ENCODE measurements at regions not wholly inside any gene's neighbourhood (a gene's known extent, or its start where the extent isn't known, plus 50 kb on each side); places are given as distances from the start of the nearest gene placed in this dataset.

- no peak for DNase-seq (ENCODE audit: low read depth)
Observed at GRCh38 chr18:71505526-71505925, 1038.6 kb downstream of the CBLN2 start.

DNA sequence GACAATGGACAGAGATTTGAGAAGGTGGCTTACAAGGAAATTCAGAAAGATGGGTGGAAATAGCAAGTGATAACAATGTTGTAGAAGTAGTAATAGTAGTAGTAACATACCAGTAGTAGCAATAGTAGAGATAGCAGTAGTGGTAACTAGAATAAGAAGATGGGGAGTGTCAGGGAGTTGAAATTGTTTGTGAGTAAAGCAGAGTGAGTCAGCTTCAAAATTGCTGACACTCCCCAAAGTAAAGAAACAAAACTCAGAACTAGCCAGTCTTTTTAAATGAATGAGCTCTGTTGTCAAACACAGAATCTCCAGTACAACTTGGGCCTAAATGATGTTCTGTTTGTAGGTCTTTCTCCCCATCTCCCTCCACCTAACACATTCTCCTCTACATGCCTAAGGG, 1040.9 kb downstream of the CBLN2 start:
- no peak for DNase-seq (ENCODE audit: low read depth)

DNA sequence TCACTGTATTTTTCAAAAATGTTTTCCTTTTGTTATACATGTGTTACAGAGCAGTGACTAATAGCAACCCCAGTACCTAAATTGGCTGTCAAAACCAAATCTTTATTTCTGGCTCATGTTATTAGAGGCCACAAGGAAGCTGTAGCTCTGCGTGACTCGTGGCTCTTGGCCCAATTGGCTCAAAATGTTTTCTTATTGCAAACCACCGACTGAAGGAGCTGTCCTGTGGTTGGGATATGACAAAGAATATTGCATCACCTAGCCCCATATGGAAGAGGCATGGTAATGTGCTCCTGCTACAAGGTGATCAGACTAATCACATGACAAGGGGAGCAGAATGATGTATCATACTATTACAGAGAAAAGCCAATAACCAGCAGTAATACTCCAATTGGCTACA, 1058.5 kb downstream of the CBLN2 start:
- no peak for DNase-seq (ENCODE audit: low read depth)

DNA sequence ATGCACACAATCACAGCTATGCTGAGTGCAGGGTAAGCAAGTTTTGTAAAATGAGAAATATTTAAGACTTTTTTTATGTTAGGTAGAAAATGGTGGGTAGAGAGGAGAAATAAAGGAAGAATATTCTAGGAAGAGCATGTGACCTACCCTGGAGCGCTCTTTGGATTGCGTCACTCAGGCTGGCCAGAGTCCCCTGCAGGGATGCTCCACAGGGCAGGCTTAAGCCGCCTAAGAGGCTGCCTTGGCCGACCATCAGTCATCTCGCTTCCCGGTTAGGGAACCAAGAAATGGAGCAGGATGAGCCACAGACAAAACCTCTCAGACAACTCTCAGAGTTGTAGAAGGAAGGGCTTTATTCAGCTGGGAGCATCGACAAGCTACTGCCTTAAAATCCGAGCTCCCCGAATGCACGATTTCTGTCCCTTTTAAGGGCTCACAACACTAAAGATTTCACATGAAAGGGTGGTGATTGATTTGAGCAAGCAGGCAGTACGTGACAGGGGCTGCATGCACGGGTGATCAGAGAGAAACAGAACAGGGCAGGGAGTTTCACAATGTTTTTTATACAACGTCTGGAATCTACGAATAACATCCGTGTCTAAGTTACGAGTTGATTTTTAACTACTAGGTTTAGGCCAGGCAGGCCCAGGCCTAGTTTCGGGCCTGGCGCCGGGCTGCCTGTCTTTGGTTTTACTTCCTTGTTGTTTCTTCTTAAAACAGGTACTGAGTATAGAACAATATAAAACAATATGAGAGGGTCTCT, 1072.0 kb downstream of the CBLN2 start:
- DNase-seq (ENCODE audit: low read depth): no peak

- DNase-seq (ENCODE audit: low read depth): no peak
Observed at GRCh38 chr18:71456206-71456605, 1087.9 kb downstream of the CBLN2 start.

GRCh38 chr18:71450257-71450656, 1093.9 kb downstream of the CBLN2 start:
- no peak for DNase-seq (ENCODE audit: low read depth)

DNA sequence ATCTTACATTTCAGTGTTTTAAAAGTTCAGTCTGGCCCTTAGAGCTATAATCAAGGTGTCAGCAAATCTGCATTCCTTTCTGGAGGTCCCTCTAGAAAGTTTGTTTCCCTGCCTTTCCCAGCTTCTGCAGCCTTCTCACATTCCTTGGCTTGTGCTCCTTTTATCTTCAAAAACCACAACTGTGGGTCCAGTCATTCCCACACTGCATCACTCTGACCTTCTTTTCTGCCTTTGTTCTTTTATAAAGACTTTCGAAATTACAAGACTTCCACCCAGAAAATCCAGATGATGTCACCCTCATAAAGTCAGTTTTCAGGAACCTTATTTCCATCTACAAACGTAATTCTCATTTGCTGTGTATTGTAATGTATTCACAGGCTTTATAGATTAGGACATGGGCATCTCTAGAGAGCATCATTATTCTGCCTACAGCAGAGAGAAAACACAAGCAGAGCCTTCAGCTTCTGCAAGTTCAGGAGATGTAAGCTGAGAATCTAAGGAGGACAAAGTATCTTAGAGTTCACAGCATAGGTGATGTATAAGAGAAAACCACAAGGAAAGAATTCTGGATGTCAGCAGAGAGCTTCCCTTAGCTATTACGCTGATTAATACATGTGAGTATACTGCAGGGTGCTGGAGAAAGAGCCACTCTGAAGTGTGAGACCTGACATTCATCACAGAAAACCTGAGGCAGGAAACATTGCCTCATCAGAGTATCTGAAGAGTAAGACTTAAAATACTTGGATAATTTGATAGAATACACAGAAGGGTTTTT, 1100.2 kb downstream of the CBLN2 start:
- no peak for DNase-seq (ENCODE audit: low read depth)

DNA sequence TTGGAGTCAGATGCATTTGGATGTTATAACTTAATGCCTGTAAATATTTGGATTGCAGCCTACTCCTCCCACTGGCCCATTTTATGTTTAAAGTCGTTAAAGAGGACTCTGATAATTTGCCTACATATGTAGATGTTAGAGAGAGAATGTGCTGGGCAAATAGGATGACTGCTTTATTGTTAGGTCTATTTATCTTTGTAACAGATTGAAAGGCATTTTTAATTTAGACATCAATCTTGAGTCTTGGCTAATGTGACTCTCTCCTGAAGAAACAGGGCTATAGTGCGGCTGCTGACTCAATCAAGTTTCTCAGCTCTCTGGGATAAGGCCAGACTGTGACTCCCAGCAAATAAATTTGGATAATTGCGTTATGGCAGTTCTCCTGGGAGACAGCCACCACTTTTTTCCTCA, 1101.4 kb downstream of the CBLN2 start:
- DNase-seq (ENCODE audit: low read depth): no peak

DNA sequence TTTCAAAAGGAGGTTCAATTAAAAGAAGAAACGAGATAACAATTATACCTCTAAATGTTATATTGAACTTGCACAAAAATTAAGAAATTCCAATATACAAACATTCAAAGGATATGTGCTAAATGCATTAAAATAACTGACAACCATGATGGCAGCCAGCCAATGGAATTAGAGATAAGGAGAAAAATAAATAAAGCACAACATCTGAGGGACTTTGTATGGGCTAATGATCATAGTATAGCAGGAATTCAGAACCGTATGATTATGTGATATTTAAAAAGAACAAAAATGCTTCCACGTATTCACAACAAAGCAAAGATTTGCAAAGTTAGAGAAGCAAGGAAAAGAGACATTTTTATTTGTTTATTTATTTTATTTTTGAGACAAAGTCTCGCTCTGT, 1103.0 kb downstream of the CBLN2 start:
- DNase-seq (ENCODE audit: low read depth): no peak

GRCh38 chr18:71437511-71437910, 1106.6 kb downstream of the CBLN2 start:
- no peak for DNase-seq (ENCODE audit: low read depth)

- no peak for DNase-seq (ENCODE audit: low read depth)
Observed at GRCh38 chr18:71433373-71433772, 1110.8 kb downstream of the CBLN2 start.

DNA sequence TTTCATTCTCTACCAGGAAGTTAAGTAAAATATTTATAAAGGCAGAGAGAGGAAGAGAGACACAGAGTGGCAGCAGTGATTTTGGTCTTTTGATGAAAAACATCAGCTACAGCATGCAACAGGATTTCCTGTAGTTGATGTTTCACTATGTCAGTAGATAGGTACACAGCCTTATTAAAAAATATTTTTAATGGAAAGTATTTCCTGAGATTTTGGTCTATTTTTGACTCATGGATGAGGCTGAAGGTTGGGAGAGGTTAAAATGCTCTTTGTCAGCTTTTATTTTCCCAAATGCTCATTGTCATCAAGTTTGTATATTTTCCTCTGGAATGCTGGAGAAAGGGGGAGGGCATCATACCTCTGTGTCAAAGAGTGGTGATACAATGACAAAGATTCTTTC, 1112.5 kb downstream of the CBLN2 start:
- no peak for DNase-seq (ENCODE audit: low read depth)

DNA sequence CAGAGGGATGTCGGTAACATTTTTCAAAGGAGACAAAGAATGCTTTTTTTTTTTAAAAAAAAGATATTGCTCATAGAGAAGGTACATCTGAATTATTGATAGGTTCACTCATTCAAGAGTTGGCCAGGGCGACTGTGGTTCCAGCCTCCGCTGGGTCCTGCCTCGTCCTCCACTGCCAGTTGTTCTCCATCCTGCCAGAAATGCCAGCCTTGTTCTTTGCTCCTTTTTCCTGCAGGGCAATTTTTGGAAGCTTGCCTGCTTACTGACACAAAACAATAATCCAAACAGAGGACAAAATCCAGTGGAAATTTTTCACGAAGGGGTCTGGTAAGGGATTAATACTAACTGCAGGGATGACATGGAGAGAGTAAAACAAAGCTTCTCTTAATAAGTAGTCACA, 1113.0 kb downstream of the CBLN2 start:
- DNase-seq (ENCODE audit: low read depth): no peak

- no peak for DNase-seq (ENCODE audit: low read depth)
Observed at GRCh38 chr18:71426441-71426840, 1117.7 kb downstream of the CBLN2 start.

- DNase-seq (ENCODE audit: low read depth): no peak
Observed at GRCh38 chr18:71405169-71405809, 1116.4 kb downstream of the SOCS6 start.

DNA sequence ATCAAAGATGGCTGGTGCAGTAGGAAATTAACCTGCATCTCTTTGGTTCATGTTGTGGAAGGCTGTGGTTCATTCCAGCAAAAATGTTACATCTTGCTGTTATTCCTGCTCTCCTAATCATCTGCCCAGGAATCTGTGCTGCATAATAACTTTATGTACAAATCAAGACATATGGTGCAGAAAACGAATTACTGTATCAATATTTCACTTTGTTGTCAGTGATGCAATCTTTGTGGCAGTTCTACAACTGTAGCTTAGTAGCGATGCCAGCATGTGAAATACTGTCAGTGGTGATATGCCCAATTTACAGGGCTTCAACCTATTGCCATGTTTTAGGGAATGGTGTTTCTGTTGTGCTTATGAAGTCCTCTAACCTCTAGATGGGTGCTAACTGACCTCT, 1114.7 kb downstream of the SOCS6 start:
- DNase-seq (ENCODE audit: low read depth): no peak

- DNase-seq (ENCODE audit: low read depth): no peak
Observed at GRCh38 chr18:71398531-71398930, 1109.7 kb downstream of the SOCS6 start.

- no peak for DNase-seq (ENCODE audit: low read depth)
Observed at GRCh38 chr18:71388148-71388547, 1099.3 kb downstream of the SOCS6 start.

GRCh38 chr18:71374294-71375000, 1085.6 kb downstream of the SOCS6 start:
- no peak for DNase-seq (ENCODE audit: low read depth)

DNA sequence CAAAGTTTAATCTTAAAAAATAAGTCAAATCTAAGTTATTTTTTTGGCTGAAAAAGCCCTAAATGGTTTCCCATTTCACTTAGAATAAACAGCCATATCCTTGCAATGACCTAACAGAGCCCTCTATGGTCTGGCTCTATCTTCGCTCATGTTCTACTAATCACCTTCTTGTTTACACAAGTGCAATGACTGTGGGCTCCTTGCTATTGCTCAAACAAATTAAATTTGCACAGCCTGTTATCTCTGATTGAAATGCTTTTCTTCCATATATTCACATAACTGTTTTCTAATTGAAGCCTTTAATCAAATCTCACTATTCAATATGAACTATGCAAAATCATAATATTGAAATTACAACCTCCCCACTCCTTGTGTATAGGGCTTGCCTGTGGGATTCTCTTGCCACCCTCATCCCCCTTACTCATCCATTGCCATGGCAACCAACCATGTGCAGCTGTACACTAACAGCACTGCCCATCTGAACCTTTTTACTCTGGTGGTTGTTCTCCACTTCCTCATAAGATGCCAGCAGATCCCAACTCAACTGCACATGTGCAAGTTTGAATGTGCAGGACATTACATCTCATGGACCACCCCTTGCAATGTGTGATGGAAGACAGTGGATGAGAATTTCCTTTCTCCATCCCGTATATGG, 1083.2 kb downstream of the SOCS6 start:
- DNase-seq (ENCODE audit: low read depth): no peak

DNA sequence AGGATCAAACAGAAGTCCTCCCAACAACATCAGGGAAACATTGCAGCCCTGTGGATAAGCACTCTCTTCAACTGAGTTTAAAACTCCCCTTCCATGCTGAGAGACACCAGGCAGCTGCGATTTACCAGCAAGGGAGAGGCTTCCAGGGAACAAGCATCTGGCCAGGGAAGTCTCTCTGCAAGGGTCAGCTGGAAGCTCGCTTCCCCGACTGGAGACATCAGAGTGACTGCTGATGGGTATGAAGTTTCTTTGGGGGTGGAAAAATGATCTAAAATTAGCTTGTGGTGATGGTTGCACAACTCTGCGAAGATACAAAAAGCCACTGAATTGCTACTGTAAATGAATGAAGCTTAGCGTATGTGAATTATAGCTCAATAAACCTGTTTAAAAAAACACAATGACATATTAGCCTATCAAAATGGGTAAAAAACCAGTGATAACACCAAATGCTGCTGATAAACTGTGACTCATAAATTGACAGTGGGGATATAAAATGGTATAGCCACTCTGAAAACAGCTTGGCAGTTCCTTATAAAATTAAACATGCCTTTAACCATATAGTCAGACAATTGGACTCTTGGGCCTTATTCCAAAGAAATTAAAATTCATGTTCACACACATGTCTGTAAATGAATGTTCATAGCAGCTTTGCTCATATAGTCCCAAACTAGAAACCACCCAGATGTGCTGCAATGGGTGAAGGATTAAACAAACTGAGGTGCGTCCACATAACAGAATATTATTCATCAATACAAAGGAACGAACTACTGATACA, 1082.0 kb downstream of the SOCS6 start:
- no peak for DNase-seq (ENCODE audit: low read depth)
